K562 (cell line): ENCODE measurements at regions not wholly inside any gene's neighbourhood (a gene's known extent, or its start where the extent isn't known, plus 50 kb on each side); places are given as distances from the start of the nearest gene placed in this dataset.

Source experiments
- ATAC-seq: fragments of 200-7000 bp; cut with Tn5 transposase; 3 replicates; pipeline ENCODE4 v1.9.1; 2020; ENCODE audit warnings: moderate library complexity
- BruUV-seq: library from RNA; stranded (reverse); fragments of 400-500 nt; replicated peaks from 2 replicates; lab custom pipeline; 2021; lab: Mats Ljungman, UMichigan
- CTCF ChIA-PET: fragments of 300-600 bp; formaldehyde crosslinking; extraction: SDS; loops from one replicate; lab custom pipeline; 2021; ENCODE audit warnings: low intra/inter-chr PET ratio; lab: Yijun Ruan, JAX
- POLR2A ChIA-PET: fragments of 300-600, 350-650 bp; sonication (Branson Sonifier 250); formaldehyde crosslinking; extraction: SDS; loops from one replicate; lab custom pipeline; 2021; ENCODE audit warnings: antibody characterized with exemption, inconsistent platforms; lab: Yijun Ruan, JAX
- DNase-seq, 4 experiments: peaks; one replicate each; pipeline versions ENCODE4 v3.0.0 to v3.0.0-alpha.2; 2011 to 2018; ENCODE audit warnings: low spot score in 3 of 4, mixed read lengths in 3 of 4; ENCODE audit errors: extremely low read depth in 1 of 4
- FAIRE-seq: peaks from 2 replicates; lab custom pipeline; 2011; peaks lifted over from hg19 to GRCh38; lab: Jason Lieb, UNC
- H2AFZ ChIP-seq: 2 replicates; pipeline ENCODE4 v1.6.0; 2011; ENCODE audit warnings: low read depth, low read length, control low read depth, inconsistent platforms
- H3K27ac ChIP-seq: fragments of 200-600 bp; 3 replicates; pipeline ENCODE4 v1.8.0; 2011; ENCODE audit warnings: low read depth, mild to moderate bottlenecking, control low read depth, inconsistent platforms, low read length, moderate library complexity, mixed read lengths; ENCODE audit errors: extremely low read depth
- H3K27me3 ChIP-seq, 2 experiments: fragments of 300-600 bp in 1 of 2; 2 replicates in 1 of 2; 3 replicates in 1 of 2; pipeline versions ENCODE4 v1.6.0 to v1.8.0; 2011; ENCODE audit warnings: inconsistent platforms in 2 of 2, low read length in 2 of 2, mild to moderate bottlenecking in 1 of 2, mixed read lengths in 1 of 2, moderate library complexity in 1 of 2; ENCODE audit not compliant: control insufficient read depth in 2 of 2, insufficient read depth in 2 of 2
- H3K36me3 ChIP-seq: fragments of 300-600 bp; 3 replicates; pipeline ENCODE4 v1.8.0; 2011; ENCODE audit warnings: mild to moderate bottlenecking, low read length, inconsistent platforms; ENCODE audit not compliant: control insufficient read depth, insufficient read depth
- H3K4me1 ChIP-seq, 2 experiments: fragments of 200-600 bp in 1 of 2; replicated peaks in 1 of 2; 2 replicates in 1 of 2; 3 replicates in 1 of 2; pipeline versions ENCODE4 v1.5.1 to v1.8.0; 2011; ENCODE audit warnings: inconsistent platforms in 2 of 2, low read length in 2 of 2, mild to moderate bottlenecking in 1 of 2, mixed read lengths in 1 of 2, moderate library complexity in 1 of 2; ENCODE audit not compliant: control insufficient read depth in 2 of 2, insufficient read depth in 2 of 2
- H3K4me2 ChIP-seq: 2 replicates; pipeline ENCODE4 v1.6.1; 2011; ENCODE audit warnings: low read length, control low read depth, inconsistent platforms, mixed read lengths; ENCODE audit not compliant: insufficient read depth
- H3K4me3 ChIP-seq: fragments of 200-600 bp; sonication (generic), shearing (Covaris generic); 2 replicates; pipeline ENCODE4 v1.5.1; 2016; ENCODE audit warnings: control low read depth, inconsistent platforms
- H3K79me2 ChIP-seq: fragments of 200-600 bp; 3 replicates; pipeline ENCODE4 v1.8.0; 2011; ENCODE audit warnings: low read length, inconsistent platforms; ENCODE audit not compliant: control insufficient read depth, insufficient read depth
- H3K9ac ChIP-seq, 2 experiments: 2 replicates each; pipeline versions ENCODE4 v1.6.0 to v1.6.1; 2011; ENCODE audit warnings: low read depth in 2 of 2, low read length in 2 of 2, control low read depth in 1 of 2, inconsistent platforms in 1 of 2, mild to moderate bottlenecking in 1 of 2, mixed read lengths in 1 of 2; ENCODE audit not compliant: insufficient read depth in 1 of 2
- H3K9me1 ChIP-seq: one replicate; pipeline ENCODE4 v1.6.0; 2011; ENCODE audit warnings: inconsistent platforms, mild to moderate bottlenecking, low read length, moderate library complexity; ENCODE audit not compliant: control insufficient read depth, insufficient read depth
- H3K9me3 ChIP-seq: replicated peaks from 2 replicates; pipeline ENCODE4 v1.5.1; 2011; ENCODE audit warnings: low read depth, low read length, inconsistent platforms; ENCODE audit not compliant: control insufficient read depth, insufficient read depth
- H4K20me1 ChIP-seq: replicated peaks from 2 replicates; pipeline ENCODE4 v1.6.1; 2011; ENCODE audit warnings: low read length, inconsistent platforms, mixed read lengths; ENCODE audit not compliant: control insufficient read depth, insufficient read depth
- FOXP1 ChIP-seq: sonication (generic); formaldehyde crosslinking; IDR thresholded peaks from 2 replicates; pipeline ENCODE4 v1.8.0; 2022; ENCODE audit warnings: mild to moderate bottlenecking, missing genetic modification reagents
- SRSF7 ChIP-seq: fragments of 200-400 bp; formaldehyde crosslinking; optimal IDR thresholded peaks from 2 replicates; pipeline ENCODE3; 2017; ENCODE audit warnings: mild to moderate bottlenecking, low read depth, low read length
- ZBTB2 ChIP-seq: fragments of 450-650 bp; IDR thresholded peaks from 2 replicates; pipeline ENCODE4 v1.6.1; 2016; ENCODE audit warnings: antibody characterized with exemption
- ZKSCAN1 ChIP-seq: fragments of 150-350 bp; IDR thresholded peaks from 2 replicates; pipeline ENCODE4 v1.6.1; 2016; ENCODE audit warnings: low read depth, low read length
- ZNF431 ChIP-seq: sonication (generic); formaldehyde crosslinking; IDR thresholded peaks from 2 replicates; pipeline ENCODE4 v1.8.0; 2022; ENCODE audit warnings: mild to moderate bottlenecking, missing genetic modification reagents
- WGBS: fragments of 100-300 bp; shearing (Covaris generic); methylation state at CpG from one replicate; pipeline ENCODE4 v1.1.6; 2016; ENCODE audit warnings: low coverage, mixed read lengths; ENCODE audit not compliant: insufficient coverage; ENCODE audit errors: missing lambda C conversion rate; 5-methylcytosine and 5-hydroxymethylcytosine counted together
- in situ Hi-C: fragments of 300-500 bp; cut with MboI; formaldehyde crosslinking; loops from 4 replicates; pipeline ENCODE4 v1.15.0; 2018; ENCODE audit warnings: inconsistent platforms, mixed read lengths
- intact Hi-C: fragments of 100-400 bp; cut with micrococcal nuclease; formaldehyde crosslinking; loops from 2 replicates; pipeline ENCODE4 v1.14.2; 2022
- TF ChIP-seq, protein P1 (sequence below), 2 experiments: fragments of 250-450 bp in 1 of 2; fragments of 450-650 bp in 1 of 2; sonication (Bioruptor Pico) in 1 of 2; IDR thresholded peaks; 2 replicates each; pipeline versions ENCODE4 v1.6.1 to v1.8.0; 2016 to 2021; ENCODE audit warnings: mild to moderate bottlenecking in 2 of 2, moderate library complexity in 2 of 2, missing compliant biosample characterization in 1 of 2, missing genetic modification characterization in 1 of 2
- TF ChIP-seq, protein P2 (sequence below): fragments of 150-350 bp; conservative IDR thresholded peaks from 2 replicates; pipeline ENCODE4 v1.6.1; 2014; ENCODE audit warnings: low read length
- TF ChIP-seq, protein P3 (sequence below): fragments of 250-450 bp; sonication (Bioruptor Pico); IDR thresholded peaks from 2 replicates; pipeline ENCODE4 v1.5.0; 2021

GRCh38 chr3:29100292-29100691, 180.6 kb upstream of the RBMS3 start:
- H3K4me2 ChIP-seq, result no peak overlapping the region
- TF ChIP-seq, protein P1, sequence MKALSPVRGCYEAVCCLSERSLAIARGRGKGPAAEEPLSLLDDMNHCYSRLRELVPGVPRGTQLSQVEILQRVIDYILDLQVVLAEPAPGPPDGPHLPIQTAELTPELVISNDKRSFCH (CRISPR knock-in tag; IDR thresholded peaks at IDR 0.05), result no peak
- TF ChIP-seq, protein P1 (tag; IDR thresholded peaks at IDR 0.05), result no peak
- TF ChIP-seq ZNF431 (CRISPR knock-in tag) (no peak), ZKSCAN1 (no peak), ZBTB2 (no peak), FOXP1 (CRISPR knock-in tag) (no peak), SRSF7 (no peak)
- TF ChIP-seq, protein P2, sequence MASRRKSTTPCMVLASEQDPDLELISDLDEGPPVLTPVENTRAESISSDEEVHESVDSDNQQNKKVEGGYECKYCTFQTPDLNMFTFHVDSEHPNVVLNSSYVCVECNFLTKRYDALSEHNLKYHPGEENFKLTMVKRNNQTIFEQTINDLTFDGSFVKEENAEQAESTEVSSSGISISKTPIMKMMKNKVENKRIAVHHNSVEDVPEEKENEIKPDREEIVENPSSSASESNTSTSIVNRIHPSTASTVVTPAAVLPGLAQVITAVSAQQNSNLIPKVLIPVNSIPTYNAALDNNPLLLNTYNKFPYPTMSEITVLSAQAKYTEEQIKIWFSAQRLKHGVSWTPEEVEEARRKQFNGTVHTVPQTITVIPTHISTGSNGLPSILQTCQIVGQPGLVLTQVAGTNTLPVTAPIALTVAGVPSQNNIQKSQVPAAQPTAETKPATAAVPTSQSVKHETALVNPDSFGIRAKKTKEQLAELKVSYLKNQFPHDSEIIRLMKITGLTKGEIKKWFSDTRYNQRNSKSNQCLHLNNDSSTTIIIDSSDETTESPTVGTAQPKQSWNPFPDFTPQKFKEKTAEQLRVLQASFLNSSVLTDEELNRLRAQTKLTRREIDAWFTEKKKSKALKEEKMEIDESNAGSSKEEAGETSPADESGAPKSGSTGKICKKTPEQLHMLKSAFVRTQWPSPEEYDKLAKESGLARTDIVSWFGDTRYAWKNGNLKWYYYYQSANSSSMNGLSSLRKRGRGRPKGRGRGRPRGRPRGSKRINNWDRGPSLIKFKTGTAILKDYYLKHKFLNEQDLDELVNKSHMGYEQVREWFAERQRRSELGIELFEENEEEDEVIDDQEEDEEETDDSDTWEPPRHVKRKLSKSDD, result no peak
- TF ChIP-seq, protein P3, sequence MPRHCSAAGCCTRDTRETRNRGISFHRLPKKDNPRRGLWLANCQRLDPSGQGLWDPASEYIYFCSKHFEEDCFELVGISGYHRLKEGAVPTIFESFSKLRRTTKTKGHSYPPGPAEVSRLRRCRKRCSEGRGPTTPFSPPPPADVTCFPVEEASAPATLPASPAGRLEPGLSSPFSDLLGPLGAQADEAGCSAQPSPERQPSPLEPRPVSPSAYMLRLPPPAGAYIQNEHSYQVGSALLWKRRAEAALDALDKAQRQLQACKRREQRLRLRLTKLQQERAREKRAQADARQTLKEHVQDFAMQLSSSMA, result no peak
- TF ChIP-seq, all 486 proteins: peak for 0
- Histone ChIP-seq H3K9ac (no peak overlapping the region), H3K4me3 (no peak overlapping the region), H3K27me3 (no peaks in the 10 kb centered on the region), H3K36me3 (no peaks in the 10 kb centered on the region), H2AFZ (no peak overlapping the region), H3K9me1 (no peaks in the 10 kb centered on the region), H3K79me2 (no peaks in the 10 kb centered on the region), H3K9me3 (no peaks in the 10 kb centered on the region), H4K20me1 (no peaks in the 10 kb centered on the region), H3K4me1 (no peaks in the 10 kb centered on the region), H3K27ac (no peak overlapping the region)
- in situ Hi-C loops, result no loop called here
- intact Hi-C loops, result no loop called here
- no peak for DNase-seq
- POLR2A ChIA-PET, result interaction anchor here (0.8 kb wide), 1 partner anchor 323 kb away, joined by 3 read pairs; no protein-coding TSS in a partner anchor
- CTCF ChIA-PET, result no interaction called here
- no TSS peak for BruUV-seq
- 0% methylated on average over 3 of the region's 3 CpGs for WGBS
- ATAC-seq, result no peak
- no peak for FAIRE-seq
